ENCODE measurements at regions not wholly inside any gene's neighbourhood (a gene's known extent, or its start where the extent isn't known, plus 50 kb on each side); places are given as distances from the start of the nearest gene placed in this dataset.

GRCh38 chr4:12492730-12493393 lies 991.3 kb downstream of the RAB28 start:
- Histone ChIP-seq H3K36me3 (ENCODE audit: control insufficient read depth, insufficient read depth, low read length) (no peaks in the 10 kb centered on the region), H3K4me2 (ENCODE audit: insufficient read depth, low read length) (no peak overlapping the region), H4K20me1 (replicated peaks; ENCODE audit: control insufficient read depth, insufficient read depth, low read length) (no peaks in the 10 kb centered on the region), H3K9me3 (replicated peaks; ENCODE audit: control insufficient read depth, insufficient read depth, low read depth, low read length) (no peaks in the 10 kb centered on the region), H3K4me1 (replicated peaks in 1 of 2; ENCODE audit: control insufficient read depth in 2 of 2, insufficient read depth in 2 of 2, low read length in 2 of 2) (no peaks in the 10 kb centered on the region), H3K9me1 (ENCODE audit: control insufficient read depth, insufficient read depth, low read length) (no peaks in the 10 kb centered on the region), H3K27me3 (ENCODE audit: control insufficient read depth in 2 of 2, insufficient read depth in 2 of 2, low read length in 2 of 2) (no peaks in the 10 kb centered on the region), H3K79me2 (ENCODE audit: control insufficient read depth, insufficient read depth, low read length) (no peaks in the 10 kb centered on the region), H3K9ac (ENCODE audit: insufficient read depth in 1 of 2, low read depth in 2 of 2, low read length in 2 of 2) (no peak overlapping the region), H3K4me3 (no peak overlapping the region), H3K27ac (ENCODE audit: extremely low read depth, low read depth, low read length) (no peak overlapping the region), H2AFZ (ENCODE audit: low read depth, low read length) (no peak overlapping the region)
- intact Hi-C loops (cut with micrococcal nuclease), result no loop called here
- 2% methylated on average over 5 of the region's 5 CpGs for WGBS (ENCODE audit: insufficient coverage, low coverage, missing lambda C conversion rate)
- ChIA-PET CTCF (ENCODE audit: low intra/inter-chr PET ratio) (no interaction called here), POLR2A (no interaction called here)
- TF ChIP-seq TRIM28 (IDR thresholded peaks at IDR 0.05), result no peak
- no peak for TF ChIP-seq CBX8 (IDR thresholded peaks at IDR 0.05; ENCODE audit: borderline replicate concordance, extremely low read depth, low read depth, low read length, poor library complexity, severe bottlenecking)
- no peak for TF ChIP-seq THRA (IDR thresholded peaks at IDR 0.05)
- no peak for TF ChIP-seq MCM2 (IDR thresholded peaks at IDR 0.05; ENCODE audit: low read depth)
- TF ChIP-seq MEIS2 (IDR thresholded peaks at IDR 0.05; ENCODE audit: partially characterized antibody), result no peak
- TF ChIP-seq RNF2 (IDR thresholded peaks at IDR 0.05), result no peak
- TF ChIP-seq JUN (IDR thresholded peaks at IDR 0.05; ENCODE audit: borderline replicate concordance, low read depth, low read length), result no peak
- TF ChIP-seq JUN (CRISPR knock-in tag; IDR thresholded peaks at IDR 0.05; ENCODE audit: borderline replicate concordance), result no peak
- no peak for TF ChIP-seq JUNB (CRISPR knock-in tag; conservative IDR thresholded peaks at IDR 0.05)
- TF ChIP-seq TEAD4 (IDR thresholded peaks at IDR 0.05; ENCODE audit: low read length), result no peak
- TF ChIP-seq TEAD4 (CRISPR knock-in tag; IDR thresholded peaks at IDR 0.05; ENCODE audit: borderline replicate concordance), result no peak
- no peak for TF ChIP-seq CEBPG (CRISPR knock-in tag; IDR thresholded peaks at IDR 0.05)
- no peak for TF ChIP-seq CEBPG (tag; conservative IDR thresholded peaks at IDR 0.05 in 1 of 2, IDR thresholded peaks at IDR 0.05 in 1 of 2)
- TF ChIP-seq SMARCB1 (IDR thresholded peaks at IDR 0.05; ENCODE audit: insufficient read length, low read depth), result no peak
- no peak for TF ChIP-seq POLR2AphosphoS2 (IDR thresholded peaks at IDR 0.05; ENCODE audit: low read length)
- no peak for TF ChIP-seq SMAD4 (CRISPR knock-in tag; conservative IDR thresholded peaks at IDR 0.05)
- TF ChIP-seq ETS2 (tag; IDR thresholded peaks at IDR 0.05; ENCODE audit: borderline replicate concordance, poor library complexity, severe bottlenecking), result no peak
- no peak for TF ChIP-seq HCFC1 (IDR thresholded peaks at IDR 0.05; ENCODE audit: low read depth, low read length)
- ATAC-seq (no peak), FAIRE-seq (no peak), DNase-seq (ENCODE audit: extremely low read depth in 1 of 4, low spot score in 3 of 4) (no peak)
- no TSS peak for BruUV-seq (replicated peaks)
- in situ Hi-C loops (cut with MboI), result no loop called here

Data from K562 (cell line).